Heart right ventricle (tissue), 16 donors: ENCODE measurements at regions not wholly inside any gene's neighbourhood (a gene's known extent, or its start where the extent isn't known, plus 50 kb on each side); places are given as distances from the start of the nearest gene placed in this dataset.
"Not testable (repeated sequence)": the region's sequence is repeated elsewhere in the genome, so short reads cannot be mapped to it uniquely, and the experiment has no call there.

Source experiments
- ATAC-seq, 8 donors: fragments of 200-7000 bp; cut with Tn5 transposase; one replicate each; pipeline ENCODE4 v1.9.1; 2020; ENCODE audit warnings: mild to moderate bottlenecking in 8 of 8, moderate library complexity in 8 of 8, moderate number of reproducible peaks in 1 of 8
- DNase-seq, 2 donors: peaks; one replicate each; pipeline ENCODE4 v3.0.0-alpha.2; 2020
- H3K27ac ChIP-seq, 10 donors: fragments of 200-600 bp; sonication (generic) in 2 of 10; one replicate each; pipeline versions ENCODE4 v1.5.0 to v1.8.0; 2020 to 2022; ENCODE audit warnings: mild to moderate bottlenecking in 3 of 10
- H3K27me3 ChIP-seq, 7 donors: fragments of 200-600 bp; one replicate each; pipeline ENCODE4 v1.8.0; 2021 to 2022; ENCODE audit warnings: mild to moderate bottlenecking in 2 of 7
- H3K36me3 ChIP-seq, 9 donors: fragments of 200-600 bp; sonication (generic) in 1 of 9; one replicate each; pipeline versions ENCODE4 v1.5.0 to v1.8.0; 2020 to 2022; ENCODE audit warnings: mild to moderate bottlenecking in 2 of 9
- H3K4me1 ChIP-seq, 9 donors: fragments of 200-600 bp; sonication (generic) in 1 of 9; one replicate each; pipeline versions ENCODE4 v1.5.0 to v1.8.0; 2020 to 2022; ENCODE audit warnings: mild to moderate bottlenecking in 4 of 9
- H3K4me3 ChIP-seq, 10 donors: fragments of 200-600 bp; sonication (generic) in 2 of 10; one replicate each; pipeline versions ENCODE4 v1.5.0 to v1.8.0; 2020 to 2022; ENCODE audit warnings: mild to moderate bottlenecking in 7 of 10, moderate library complexity in 2 of 10
- H3K9me3 ChIP-seq, 11 donors: fragments of 200-600 bp in 10 of 11; sonication (generic) in 2 of 11; one replicate each; pipeline versions ENCODE4 v1.5.0 to v1.8.0; 2013 to 2022; ENCODE audit warnings: mild to moderate bottlenecking in 2 of 11, control low read depth in 1 of 11, moderate library complexity in 1 of 11
- CTCF ChIP-seq, 9 donors: fragments of 200-600 bp; sonication (generic) in 2 of 9; IDR thresholded peaks; one replicate each; pipeline versions ENCODE4 v1.5.0 to v1.8.0; 2021 to 2022; ENCODE audit warnings: antibody characterized with exemption in 9 of 9, mild to moderate bottlenecking in 5 of 9, moderate library complexity in 1 of 9
- WGBS, 2 donors: extraction: QIAGEN DNeasy Blood & Tissue Kit; methylation state at CpG; one replicate each; pipeline ENCODE4 v1.1.7; 2013; ENCODE audit warnings: inconsistent platforms in 1 of 2; 5-methylcytosine and 5-hydroxymethylcytosine counted together
- intact Hi-C, 10 donors: fragments of 100-400 bp; cut with DNase I; formaldehyde crosslinking; loops; one replicate each; pipeline versions ENCODE4 v1.11.1 to v1.14.2; 2022
- donor health status: Arrhythmogenic right ventricular cardiomyopathy.
- donor health status: ischemic (EF 13 %, LVEDD 7.1; RV severe dilation, severe dysfunction).
- donor health status: healthy with polysubstance abuse.
- donor health status: DM: no; HTN: yes; CAD: no.
- donor health status: DM: no; HTN: no; CAD: no.
- donor health status: ischemic (EF 25% LVEDD 6.9; RV normal size, moderate dysfunction).
- donor health status: ischemic (EF 25% LVEDD 5.7; RV mildly dilated, moderate dysfunction).
- donor health status: healthy.
- donor health status: DM: yes; HTN: yes; CAD: no.
- donor health status: Ischemic cardiomyopathy.
- donor health status: ischemic (EF 35%, LVEDD 5.7; RV mildly dilated, moderate dysfunction).
- donor health status: nonischemic (EF 11% LVEDD 7.7; RV severe dilation, severe dysfunction).
- donor health status: DM: yes; HTN: yes; CAD: no.
- donor health status: PGD.
- donor health status: ischemic (EF 29% LVEDD 5.4; RV normal size, mild dysfunction).
- donor health status: nonischemic (EF 23%, LVEDD 6.1; RV moderate dilation, normal function).

GRCh38 chr14:48193893-48194292 lies 518.5 kb upstream of the MDGA2 start:
- Histone ChIP-seq H3K27me3 (no peaks in the 10 kb centered on the region), H3K9me3 (peaks cover 0 to 4% (median 0%) of the 10 kb centered on the region in 11 donors), H3K4me1 (no peaks in the 10 kb centered on the region), H3K36me3 (no peaks in the 10 kb centered on the region), H3K27ac (no peak overlapping the region), H3K4me3 (no peak overlapping the region)
- no peak for TF ChIP-seq CTCF (IDR thresholded peaks at IDR 0.05)
- DNase-seq, result no peak
- WGBS, 2 donors, result 85 to 89% methylated on average over 13 of the region's 13 CpGs
- no peak for ATAC-seq
- intact Hi-C loops, result no loop called here

DNA sequence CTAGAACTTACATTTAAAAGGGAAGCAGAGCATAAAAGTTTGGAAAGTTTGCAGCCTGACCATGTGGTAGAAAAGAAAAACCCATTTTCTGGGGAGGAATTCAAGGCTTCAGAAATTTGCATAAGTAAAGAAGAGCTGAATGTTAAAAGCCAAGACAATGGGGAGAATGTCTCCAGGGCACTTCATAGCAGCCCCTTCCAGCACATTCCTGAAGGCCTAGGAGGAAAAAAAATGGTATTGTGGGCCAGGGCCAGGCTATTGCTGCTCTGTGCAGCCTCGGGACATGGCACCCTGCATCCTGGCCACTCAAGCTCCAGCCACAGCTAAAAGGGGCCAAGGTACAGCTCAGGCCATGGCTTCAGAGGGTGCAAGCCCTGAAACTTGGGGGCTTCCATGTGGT lies 474.2 kb upstream of the MDGA2 start:
- WGBS, 2 donors, result 74 to 89% methylated on average over 1 of the region's 1 CpG
- H3K9me3 ChIP-seq, H3K27me3 ChIP-seq, H3K4me1 ChIP-seq, ATAC-seq, H3K36me3 ChIP-seq, H3K4me3 ChIP-seq, H3K27ac ChIP-seq, DNase-seq, intact Hi-C loops: not testable (repeated sequence)

DNA sequence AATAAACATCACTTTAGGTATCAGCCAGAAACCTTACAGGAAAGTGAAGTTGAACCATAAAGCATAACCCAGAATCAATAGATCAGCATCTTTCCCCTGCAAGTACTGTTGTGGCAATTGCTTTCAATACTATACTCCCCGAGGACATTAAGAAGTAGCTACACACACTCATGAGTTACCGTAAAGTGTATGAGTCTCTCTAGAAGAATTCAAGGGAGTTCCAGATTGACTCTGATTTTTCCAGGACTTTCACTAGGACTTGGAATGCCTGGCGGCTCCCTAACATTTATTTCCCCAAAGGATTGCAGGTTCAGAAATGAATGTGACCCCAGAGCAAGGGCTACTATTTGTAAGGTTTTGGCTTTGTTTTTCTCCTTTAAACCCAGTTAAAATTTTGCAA lies 465.4 kb upstream of the MDGA2 start:
- DNase-seq, result no peak
- H3K27me3 ChIP-seq, result no peaks in the 10 kb centered on the region
- no peak overlapping the region for H3K4me3 ChIP-seq
- WGBS, 2 donors, result 71 to 73% methylated on average over 3 of the region's 3 CpGs
- ATAC-seq, result no peak
- intact Hi-C loops, result no loop called here
- H3K9me3 ChIP-seq, result no peaks in the 10 kb centered on the region
- no peak overlapping the region for H3K27ac ChIP-seq
- H3K36me3 ChIP-seq, result no peaks in the 10 kb centered on the region
- H3K4me1 ChIP-seq, result no peaks in the 10 kb centered on the region
- no peak for TF ChIP-seq CTCF (IDR thresholded peaks at IDR 0.05)

DNA sequence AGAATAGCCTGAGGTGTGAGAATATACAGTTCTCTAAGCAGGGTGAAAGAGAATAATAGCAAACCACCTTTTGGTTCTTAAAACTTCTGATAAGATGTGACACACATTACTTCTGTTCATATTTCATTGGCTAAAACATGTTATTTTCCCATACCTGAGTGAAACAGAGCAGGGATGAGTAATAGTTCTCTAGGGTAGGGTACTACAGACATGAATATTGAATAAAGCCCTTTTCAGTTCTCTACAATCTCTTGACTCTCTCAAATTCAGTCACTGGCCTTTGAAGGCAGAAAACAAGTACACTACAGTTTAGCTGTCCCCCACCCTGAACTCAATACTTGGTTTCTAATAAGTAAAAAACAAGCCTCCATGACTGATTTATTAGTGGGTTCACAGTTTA lies 454.1 kb upstream of the MDGA2 start:
- H3K4me1 ChIP-seq, result no peaks in the 10 kb centered on the region
- TF ChIP-seq CTCF (IDR thresholded peaks at IDR 0.05), result no peak
- no peak overlapping the region for H3K4me3 ChIP-seq
- no peak overlapping the region for H3K27ac ChIP-seq
- no peaks in the 10 kb centered on the region for H3K36me3 ChIP-seq
- no peaks in the 10 kb centered on the region for H3K9me3 ChIP-seq
- no peaks in the 10 kb centered on the region for H3K27me3 ChIP-seq
- no peak for ATAC-seq
- no peak for DNase-seq
- intact Hi-C loops, result no loop called here

- Histone ChIP-seq H3K4me3 (no peak overlapping the region), H3K27ac (no peak overlapping the region), H3K27me3 (no peaks in the 10 kb centered on the region), H3K9me3 (no peaks in the 10 kb centered on the region), H3K36me3 (no peaks in the 10 kb centered on the region), H3K4me1 (no peaks in the 10 kb centered on the region)
- WGBS, 2 donors, result 55 to 62% methylated on average over 5 of the region's 5 CpGs
- DNase-seq, result no peak
- no peak for ATAC-seq
- intact Hi-C loops, result no loop called here
- no peak for TF ChIP-seq CTCF (IDR thresholded peaks at IDR 0.05)
These were observed 452.3 kb upstream of the MDGA2 start for GRCh38 chr14:48127674-48128073.
